ENCODE measurements at regions not wholly inside any gene's neighbourhood (a gene's known extent, or its start where the extent isn't known, plus 50 kb on each side); places are given as distances from the start of the nearest gene placed in this dataset.
A peak's percentile ranks its signal among the peaks of the same experiment; 100 is the strongest.
"Not testable (repeated sequence)": the region's sequence is repeated elsewhere in the genome, so short reads cannot be mapped to it uniquely, and the experiment has no call there.

DNA sequence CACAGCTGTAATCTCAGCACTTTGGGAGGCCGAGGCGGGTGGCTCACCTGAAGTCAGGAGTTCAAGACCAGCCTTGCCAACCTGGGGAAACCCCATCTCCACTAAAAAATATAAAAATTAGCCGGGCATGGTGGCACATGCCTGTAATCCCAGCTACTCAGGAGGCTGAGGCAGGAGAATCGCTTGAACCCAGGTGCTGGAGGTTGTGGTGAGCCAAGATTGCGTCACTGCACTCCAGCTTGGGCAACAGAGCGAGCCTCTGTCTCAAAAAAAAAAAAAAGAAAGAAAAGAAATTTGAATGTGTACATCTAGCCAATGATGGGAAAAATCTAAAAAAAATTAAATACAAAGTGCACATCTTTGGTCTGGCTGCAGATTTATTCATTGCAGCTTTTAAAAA is 92.6 kb upstream of the ERRFI1 start:
- DNase-seq (ENCODE audit: low read depth in 1 of 2, low spot score in 1 of 2): not testable (repeated sequence)

DNA sequence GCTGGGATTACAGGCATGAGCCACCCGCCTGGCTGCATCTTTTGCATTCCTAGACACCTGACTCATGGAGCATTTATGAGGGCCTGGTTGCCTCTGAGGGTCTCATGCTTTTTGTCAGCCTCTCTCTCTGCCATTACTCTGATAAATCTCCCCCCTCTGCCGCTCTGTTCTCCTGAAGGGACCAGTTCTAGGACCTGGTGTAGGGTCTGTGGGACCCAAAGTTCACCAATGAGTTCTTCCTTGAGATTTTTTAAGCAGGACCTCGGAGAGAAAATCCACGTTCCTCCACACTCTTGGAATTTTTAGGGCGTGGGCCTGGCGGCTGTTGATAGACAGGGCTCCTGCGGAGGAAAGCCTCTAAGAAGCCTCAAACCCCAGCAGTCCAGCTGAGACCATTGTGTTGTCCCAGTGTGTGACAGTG is 91.9 kb upstream of the ERRFI1 start:
- DNase-seq (ENCODE audit: low read depth in 1 of 2, low spot score in 1 of 2): no peak

DNA sequence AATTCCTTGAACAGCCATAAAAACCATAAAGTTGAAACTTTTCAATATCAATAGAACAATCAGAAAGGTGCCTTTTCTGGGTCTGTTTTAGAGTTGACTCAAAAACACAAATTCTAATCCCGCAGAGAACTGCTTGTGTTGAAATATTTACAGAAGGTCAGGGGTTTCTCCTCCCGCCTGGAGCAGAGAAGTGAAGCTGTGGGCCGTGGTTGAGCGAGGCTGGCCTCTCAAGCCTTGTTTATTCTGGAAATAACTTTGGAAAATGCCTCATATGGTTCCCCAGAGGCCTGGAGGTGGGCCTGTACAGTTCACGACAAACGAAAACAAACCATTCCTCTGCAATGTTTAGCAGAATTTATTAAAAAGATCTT is 90.8 kb upstream of the ERRFI1 start:
- DNase-seq (ENCODE audit: low read depth in 1 of 2, low spot score in 1 of 2): no peak

DNA sequence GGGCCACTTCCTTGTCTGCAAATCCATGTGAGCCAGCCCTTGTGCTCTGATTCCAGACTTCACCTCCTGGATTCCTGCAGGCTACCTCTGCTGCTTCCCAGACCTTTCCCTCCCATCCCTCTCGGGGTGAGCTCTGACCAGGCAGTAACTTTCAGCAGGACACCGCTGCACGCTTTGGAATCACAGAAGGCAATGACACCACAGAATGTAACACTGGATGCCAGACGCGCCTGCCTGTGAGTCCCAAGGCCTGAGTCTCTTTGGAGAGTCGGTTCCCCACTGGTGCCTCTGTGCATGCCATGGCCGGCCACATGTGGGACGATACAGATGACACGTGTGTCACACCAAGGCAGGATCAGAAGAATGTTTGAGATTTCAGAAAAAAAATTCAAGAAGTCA is 89.7 kb upstream of the ERRFI1 start:
- DNase-seq (ENCODE audit: low read depth in 1 of 2, low spot score in 1 of 2): no peak

DNA sequence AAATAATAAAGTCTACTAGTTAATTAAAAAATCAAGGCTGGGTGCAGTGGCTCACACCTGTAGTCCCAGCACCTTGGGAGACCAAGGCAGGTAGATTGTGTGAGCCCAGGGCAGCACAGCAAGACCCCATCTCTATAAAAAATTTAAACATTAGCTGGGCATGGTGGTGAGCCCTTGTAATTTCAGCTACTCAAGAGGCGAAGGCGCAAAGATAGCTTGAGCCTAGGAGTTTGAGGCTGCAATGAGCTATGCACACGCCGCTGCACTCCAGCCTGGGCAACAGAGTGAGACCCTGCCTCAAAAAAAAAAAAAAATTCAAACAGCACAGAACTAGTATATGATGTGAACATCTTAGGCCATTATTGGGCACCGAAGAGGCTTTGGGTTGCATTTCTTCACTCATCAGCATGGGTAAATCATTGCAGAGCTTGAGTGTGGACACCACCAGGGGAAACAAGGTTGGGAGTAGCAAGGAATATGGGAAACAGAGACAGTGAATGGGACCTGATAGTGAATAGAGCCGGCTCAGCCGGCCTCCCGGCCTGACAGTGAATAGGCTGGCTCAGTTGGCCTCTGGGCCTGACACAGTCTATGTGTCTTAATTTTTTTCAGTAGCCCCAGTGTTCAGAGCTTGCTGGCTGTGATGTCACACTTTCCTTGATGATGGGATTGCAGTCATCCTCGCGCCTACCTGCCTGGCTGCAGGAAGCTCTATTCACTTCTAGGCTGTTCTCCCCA is 89.1 kb upstream of the ERRFI1 start:
- DNase-seq (ENCODE audit: low read depth in 1 of 2, low spot score in 1 of 2): no peak

DNA sequence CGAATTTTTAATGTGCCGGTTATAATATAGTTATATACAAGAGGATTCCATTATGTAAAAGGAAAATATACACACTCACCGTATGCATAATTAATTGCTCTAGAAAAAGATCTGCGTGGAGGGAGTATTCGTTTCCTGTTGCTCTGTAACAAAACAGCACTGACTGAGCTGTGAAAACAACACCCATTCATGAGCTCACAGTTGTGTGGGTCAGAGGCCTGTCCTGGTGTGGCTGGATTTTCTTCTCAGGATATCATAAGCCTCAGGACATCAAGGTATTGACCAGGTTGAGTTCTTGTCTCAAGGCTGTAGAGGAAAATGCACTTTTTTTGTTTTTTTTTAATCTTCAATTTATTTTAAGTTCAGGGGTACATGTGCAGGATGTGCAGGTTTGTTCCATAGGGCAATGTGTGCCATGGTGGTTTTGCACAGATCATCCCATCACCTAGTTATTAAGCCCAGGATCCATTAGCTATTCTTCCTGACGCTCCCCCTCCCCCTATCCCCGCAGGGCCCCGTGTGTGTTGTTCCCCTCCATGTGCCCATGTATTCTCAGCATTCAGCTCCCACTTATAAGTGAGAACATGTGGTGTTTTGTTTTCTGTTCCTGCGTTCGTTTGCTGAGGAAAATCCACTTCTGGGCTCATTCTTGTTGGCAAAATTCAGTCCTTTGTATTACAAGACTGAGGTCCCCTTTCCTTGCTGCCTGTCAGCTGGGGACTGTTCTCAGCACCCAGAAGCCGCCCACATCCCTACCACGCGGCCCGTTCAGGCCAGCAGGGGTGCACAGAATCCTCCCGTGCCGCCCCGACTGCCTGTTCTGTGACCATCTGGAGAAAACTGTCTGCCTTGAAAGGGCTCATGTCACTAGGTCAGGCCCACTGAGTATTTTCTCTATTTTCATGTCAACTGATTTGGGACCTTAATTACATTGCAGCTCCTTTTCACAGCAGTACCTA is 87.4 kb upstream of the ERRFI1 start:
- no peak for DNase-seq (ENCODE audit: low read depth in 1 of 2, low spot score in 1 of 2)

DNA sequence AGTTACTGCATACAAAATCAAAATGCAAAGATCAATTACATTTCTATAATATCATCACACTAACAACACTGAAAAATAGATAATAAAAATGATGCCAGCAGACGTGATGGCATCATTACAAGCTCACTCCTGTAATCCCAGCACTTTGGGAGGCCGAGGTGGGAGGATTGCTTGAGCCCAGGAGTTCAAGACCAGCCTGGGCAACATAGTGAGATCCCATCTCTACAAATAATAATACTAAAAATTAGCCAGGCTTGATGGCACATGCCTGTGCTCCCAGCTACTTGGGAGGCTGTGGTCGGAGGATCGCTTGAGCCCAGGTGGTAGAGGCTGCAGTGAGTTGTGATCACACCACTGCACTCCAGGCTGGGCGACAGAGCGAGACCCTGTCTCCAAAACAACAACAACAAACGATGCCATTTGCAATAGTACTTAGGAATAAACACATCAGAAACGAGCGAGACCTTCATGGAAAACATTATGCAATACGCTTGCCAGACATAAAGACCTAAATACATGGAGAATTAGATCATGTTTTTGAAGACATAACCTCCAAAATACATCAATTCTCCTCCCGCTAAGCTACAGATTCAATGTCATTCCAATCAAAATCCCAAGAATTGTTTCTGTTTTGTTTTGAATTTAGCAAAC is 86.6 kb upstream of the ERRFI1 start:
- no peak for DNase-seq (ENCODE audit: low read depth in 1 of 2, low spot score in 1 of 2)

DNA sequence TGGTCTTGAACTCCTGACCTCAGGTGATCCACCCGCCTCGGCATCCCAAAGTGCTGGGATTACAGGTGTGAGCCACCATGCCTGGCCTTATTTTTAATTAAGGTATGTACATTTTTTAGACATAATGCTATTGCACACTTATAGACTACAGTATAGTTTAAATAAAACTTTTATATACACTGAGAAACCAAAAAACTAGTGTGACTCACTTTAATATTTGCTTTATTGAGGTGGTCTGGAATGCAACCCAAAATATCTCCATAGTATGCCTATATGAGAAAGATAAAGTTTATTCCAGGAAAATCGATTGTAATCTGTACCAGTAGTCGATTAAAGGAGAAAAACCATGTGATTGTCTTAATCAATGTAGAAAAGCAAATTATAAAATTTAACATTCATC is 85.5 kb upstream of the ERRFI1 start:
- no peak for DNase-seq (ENCODE audit: low read depth in 1 of 2, low spot score in 1 of 2)

DNA sequence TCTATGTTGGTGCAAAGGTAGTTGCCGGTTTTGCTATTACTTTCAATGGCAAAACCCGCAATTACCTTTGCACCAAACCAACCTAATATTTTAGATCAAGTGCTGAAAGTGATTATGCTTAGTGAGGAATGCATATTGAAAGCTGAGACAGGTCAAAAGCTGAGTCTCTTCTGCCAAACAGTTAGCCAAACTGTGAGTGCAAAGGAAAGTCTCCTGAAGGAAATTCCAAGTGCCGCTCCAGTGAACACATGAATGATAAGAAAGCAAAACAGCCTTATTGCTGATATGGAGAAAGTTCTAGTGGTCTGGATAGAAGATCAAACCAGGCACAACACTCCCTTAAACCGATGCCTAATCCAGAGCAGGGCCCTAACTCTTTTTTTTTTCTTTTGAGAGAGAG is 83.1 kb upstream of the ERRFI1 start:
- no peak for DNase-seq (ENCODE audit: low read depth in 1 of 2, low spot score in 1 of 2)

DNA sequence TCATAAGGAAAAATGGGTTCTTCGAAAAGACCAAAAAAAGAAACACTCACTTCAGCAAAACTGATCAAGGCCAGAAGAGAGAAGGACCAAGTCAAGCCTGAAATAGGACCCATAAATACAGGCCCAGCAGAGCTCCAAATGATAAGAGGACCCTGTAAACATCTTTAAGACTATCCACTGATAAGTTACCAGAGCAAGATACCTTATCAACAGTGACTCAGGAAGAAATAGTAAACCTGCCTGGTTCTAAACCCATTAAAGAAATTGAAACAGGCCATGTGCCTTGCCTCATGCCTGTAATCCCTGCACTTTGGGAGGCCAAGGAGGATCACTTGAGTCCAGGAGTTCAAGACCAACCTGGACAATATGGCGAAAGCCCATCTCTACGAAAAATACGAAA is 81.8 kb upstream of the ERRFI1 start:
- no peak for DNase-seq (ENCODE audit: low read depth in 1 of 2, low spot score in 1 of 2)

DNA sequence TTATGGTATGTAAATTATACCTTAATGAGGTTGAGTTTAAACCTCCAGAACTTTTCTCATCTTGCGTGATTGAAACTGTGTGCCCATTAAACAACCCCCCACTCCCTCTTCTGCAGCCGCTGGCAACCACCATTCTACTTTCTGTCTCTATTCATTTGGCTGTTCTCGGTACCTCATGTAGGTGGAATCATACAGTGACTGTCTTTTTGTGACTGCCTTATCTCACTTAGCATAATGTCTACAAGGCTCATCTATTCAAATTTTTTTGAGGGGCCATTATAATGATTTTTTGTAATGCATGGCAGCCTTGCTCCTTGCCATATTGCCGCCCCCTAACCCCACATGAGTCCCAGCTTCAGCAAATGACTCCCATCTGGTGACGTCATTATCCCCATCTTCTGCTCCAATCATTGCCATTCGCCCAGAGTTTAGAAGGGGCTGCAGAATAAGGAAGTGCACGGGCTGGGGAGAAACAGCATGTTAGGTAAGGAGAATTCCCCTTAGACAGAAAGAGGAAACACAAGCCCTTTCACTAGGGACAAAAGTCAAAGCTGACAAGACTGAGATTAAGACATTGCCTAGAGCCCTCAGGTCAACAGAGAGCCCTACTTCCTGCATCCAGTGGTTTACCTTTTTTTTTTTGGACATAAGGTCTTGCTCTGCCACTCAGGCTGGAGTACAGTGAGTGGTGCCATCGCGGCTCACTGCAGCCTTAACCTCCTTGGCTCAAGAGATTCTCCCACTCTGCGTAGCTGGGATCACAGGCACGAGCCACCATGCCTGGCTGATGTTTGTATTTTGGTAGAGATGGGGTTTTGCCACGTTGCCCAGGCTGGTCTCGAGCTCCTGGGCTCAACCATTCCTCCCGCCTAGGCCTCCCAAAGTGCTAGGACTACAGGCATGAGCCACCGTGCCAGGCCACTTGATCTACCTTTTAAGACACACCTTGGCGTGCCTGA is 78.4 kb upstream of the ERRFI1 start:
- no peak for DNase-seq (ENCODE audit: low read depth in 1 of 2, low spot score in 1 of 2)

DNA sequence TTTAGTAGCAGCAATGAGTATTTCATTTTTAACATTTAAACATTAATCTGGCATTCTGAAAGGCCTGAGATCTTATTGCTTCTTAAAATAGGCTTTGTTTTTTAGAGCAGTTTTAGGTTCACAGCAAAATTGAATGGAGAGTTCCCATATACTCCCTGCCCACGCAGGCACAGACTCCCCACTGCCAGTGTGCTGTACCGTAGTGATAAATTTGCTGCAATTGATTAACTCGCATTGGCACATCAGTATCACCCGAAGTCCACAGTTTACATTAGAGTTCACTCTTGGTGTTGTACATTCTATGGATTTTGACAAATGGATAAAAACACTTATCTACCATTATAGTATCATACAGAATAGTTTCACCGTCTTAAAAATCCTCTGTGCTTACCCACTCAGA is 71.8 kb upstream of the ERRFI1 start:
- DNase-seq (ENCODE audit: low read depth in 1 of 2, low spot score in 1 of 2): no peak

DNA sequence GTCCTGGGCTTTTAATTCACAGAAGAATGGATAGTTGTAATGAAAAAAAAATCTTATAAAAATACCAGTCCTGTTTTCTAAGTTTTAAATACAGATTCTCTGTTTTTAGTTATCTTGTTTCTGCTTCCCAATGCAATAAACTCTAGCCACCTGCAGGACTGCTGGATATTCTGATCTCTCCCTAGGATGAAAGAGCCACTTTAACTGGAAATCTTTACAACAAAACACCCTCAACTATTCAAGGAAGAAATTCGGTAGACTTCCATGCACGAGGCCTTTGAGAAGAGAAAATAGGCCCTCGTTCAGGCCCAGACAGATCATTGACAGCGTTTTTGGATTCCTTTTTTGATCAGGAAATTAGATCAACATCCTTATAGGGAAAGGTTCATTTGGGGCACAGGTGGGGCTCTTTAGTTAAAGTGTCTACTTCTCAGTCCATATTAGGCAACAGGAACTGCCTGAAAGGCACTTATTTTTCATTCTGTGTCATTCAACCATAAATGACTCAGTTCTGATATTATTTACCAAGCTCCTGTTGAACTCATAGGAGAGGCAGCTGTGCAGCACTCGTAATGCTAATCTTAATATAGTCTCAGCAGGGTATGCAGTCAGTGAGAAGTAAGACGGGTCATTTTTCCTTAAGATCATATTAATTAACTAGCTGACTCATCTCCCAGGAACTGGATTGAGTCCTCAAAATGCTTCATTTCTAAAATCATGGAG is 71.1 kb upstream of the ERRFI1 start:
- DNase-seq (ENCODE audit: low read depth in 1 of 2, low spot score in 1 of 2): peak in 1 of 2 donors; percentile 15

DNA sequence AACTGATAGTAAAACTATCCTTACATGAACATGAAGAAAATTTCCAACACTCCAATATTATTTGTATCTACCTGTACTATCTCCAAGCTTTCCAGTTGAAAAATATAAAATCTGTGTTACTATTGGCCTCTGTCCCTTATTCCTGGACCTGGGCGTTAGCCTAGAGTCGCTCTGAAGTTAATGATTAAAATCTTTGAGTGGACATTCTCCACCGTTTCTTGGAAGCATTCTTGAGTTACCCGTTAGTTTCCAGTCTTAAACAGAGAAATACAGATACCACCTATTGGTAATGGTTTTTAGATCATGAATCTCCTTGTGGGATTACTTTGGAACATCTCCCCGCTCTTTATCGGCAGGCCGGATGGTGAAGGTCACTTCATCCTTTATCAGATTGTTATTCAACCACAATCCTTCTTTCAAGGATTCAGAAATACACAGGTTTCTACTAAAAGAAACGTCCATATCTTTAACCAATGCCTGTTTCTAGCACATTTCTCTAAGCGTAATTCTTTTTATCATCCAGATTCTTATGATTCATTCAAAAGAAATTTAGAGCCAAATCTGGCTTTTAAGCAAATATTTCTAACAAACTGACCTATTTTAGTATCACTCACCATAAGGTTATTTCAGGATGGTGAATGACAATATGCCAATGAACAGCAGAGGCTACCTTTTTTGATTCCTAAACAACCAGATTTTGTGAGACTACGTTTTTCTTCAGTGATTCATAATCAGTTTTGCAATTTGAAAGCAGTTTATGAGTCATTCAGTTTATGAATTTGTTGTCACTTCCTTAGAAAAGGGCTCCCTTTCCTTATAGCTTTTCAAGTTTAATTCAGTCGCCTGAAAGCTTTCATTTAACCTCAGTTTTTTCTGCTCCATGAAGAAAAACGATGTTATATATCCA is 70.2 kb upstream of the ERRFI1 start:
- no peak for DNase-seq (ENCODE audit: low read depth in 1 of 2, low spot score in 1 of 2)

DNA sequence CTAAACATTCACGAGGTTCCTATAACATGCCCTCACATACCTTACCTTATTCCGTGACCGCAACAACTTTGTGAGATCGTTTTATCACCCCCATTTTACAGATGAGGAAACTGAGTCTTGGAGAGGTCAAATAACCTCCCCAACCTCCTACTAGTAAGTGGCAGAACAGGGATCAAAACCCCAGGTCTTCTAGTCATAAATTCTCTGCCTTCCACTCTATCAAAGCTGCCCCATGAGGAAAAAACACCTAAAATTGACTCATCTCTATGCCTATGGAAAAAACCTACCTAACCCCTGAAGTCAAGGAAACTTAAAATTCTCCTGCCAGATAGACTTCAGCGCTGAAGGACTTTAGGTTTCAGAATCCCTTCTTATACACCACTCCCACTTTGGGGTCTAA is 69.5 kb upstream of the ERRFI1 start:
- no peak for DNase-seq (ENCODE audit: low read depth in 1 of 2, low spot score in 1 of 2)

DNA sequence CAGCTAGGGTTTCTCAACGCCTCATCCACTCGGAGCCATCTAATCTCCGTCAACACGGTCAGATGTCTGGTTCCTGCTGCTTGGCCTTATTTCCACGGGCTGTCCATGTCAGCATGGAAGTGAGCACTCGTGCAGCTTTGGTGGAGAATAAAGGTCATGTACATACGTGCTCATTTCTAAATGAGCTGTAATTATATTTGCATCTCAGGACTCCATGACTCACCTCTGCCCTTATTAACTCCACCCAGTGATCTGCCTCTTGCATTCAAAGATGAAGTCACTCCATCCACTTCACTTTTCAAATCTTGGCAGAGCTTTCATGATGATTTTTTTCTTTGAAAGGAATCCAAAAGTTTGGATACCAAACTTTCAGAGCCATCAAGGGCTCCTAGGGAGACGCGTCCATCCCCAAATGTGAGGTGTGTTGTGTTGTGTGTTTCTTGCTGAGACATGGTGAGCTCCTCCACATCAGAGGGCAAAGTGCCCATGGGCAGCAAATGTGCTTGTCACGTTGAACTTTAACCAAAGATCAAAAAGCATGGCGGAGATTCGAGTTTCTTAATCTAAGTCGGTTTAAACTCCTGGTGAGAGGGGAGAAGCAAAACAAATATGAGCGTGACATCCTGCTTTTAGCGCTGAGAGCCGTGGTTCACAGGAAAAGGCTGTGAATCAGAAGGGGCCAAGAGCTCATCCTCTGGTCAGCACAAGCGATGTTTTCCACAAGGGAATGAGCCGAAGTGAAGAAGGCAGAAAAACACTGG is 68.6 kb upstream of the ERRFI1 start:
- no peak for DNase-seq (ENCODE audit: low read depth in 1 of 2, low spot score in 1 of 2)

DNA sequence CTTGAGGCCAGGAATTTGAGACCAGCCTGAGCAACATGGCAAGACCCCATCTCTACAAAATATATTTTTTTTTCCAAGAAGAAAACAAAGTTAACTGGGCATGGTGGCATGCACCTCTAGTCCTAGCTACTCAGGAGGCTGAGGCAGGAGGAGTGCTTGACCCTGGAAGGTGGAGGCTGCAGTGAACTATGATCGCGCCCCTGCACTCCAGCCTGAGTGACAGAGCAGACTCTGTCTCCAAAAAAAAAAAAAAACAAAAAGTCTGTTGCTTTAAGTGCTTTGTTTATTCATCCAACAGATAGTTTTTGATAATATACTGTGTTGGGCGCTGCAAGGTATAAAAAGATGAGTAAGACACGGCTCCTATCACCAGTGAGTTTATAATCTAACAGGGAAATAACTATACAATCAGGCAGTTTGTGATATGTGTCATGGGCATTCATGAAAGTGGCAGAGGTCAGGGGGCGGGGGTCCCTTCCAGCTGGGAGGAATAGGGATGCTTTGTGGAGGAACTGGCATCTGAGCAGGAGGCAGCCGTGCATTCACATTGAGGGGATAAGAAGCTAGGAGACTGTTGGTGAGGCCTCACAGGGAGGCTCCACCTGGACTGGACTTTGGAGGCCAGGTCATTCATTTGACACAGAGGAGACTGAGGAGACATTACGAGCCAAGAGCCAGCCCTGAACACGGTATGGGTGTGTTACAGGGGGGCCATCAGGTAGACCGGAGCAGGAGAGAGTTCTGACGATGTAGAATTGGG is 67.3 kb upstream of the ERRFI1 start:
- no peak for DNase-seq (ENCODE audit: low read depth in 1 of 2, low spot score in 1 of 2)

DNA sequence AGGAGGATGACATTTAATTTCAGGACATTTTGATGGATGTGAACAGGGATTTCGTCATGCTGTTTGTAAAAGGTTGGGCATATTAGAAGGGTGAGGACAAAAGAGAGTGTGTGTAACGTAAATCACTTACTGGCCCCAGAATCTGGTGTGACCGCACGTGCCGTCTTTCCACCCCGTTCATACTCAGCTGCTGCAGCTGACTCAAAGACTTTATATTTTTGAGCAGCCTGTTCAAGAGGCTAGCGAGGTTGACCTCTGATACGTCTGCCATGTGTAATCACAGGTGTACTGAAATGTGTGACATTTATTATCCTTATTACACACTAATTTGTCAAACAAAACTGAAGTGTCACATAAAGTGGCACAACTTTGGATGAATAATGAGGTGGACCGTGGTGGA is 66.5 kb upstream of the ERRFI1 start:
- DNase-seq (ENCODE audit: low read depth in 1 of 2, low spot score in 1 of 2): no peak
